Upper lobe of right lung (tissue), 1 donor: ENCODE measurements at regions not wholly inside any gene's neighbourhood (a gene's known extent, or its start where the extent isn't known, plus 50 kb on each side); places are given as distances from the start of the nearest gene placed in this dataset.
A peak's percentile ranks its signal among the peaks of the same experiment; 100 is the strongest.
"Not testable (repeated sequence)": the region's sequence is repeated elsewhere in the genome, so short reads cannot be mapped to it uniquely, and the experiment has no call there.

ENCODE experiments used
- ATAC-seq: fragments of 200-7000 bp; cut with Tn5 transposase; one replicate; pipeline ENCODE4 v1.9.1; 2020; ENCODE audit warnings: mild to moderate bottlenecking, moderate library complexity
- DNase-seq: peaks from one replicate; pipeline ENCODE4 v3.0.0-alpha.2; 2020
- H3K27ac ChIP-seq: fragments of 200-600 bp; one replicate; pipeline ENCODE4 v1.8.0; 2022
- H3K27me3 ChIP-seq: fragments of 200-600 bp; one replicate; pipeline ENCODE4 v1.8.0; 2022; ENCODE audit warnings: mild to moderate bottlenecking
- H3K36me3 ChIP-seq: fragments of 200-600 bp; one replicate; pipeline ENCODE4 v1.8.0; 2022
- H3K4me1 ChIP-seq: fragments of 200-600 bp; one replicate; pipeline ENCODE4 v1.8.0; 2022
- H3K4me3 ChIP-seq: fragments of 200-600 bp; one replicate; pipeline ENCODE4 v1.8.0; 2022; ENCODE audit warnings: mild to moderate bottlenecking
- H3K9me3 ChIP-seq: fragments of 200-600 bp; one replicate; pipeline ENCODE4 v1.8.0; 2022
- CTCF ChIP-seq: fragments of 200-600 bp; IDR thresholded peaks from one replicate; pipeline ENCODE4 v1.8.0; 2022; ENCODE audit warnings: antibody characterized with exemption
- intact Hi-C: fragments of 100-400 bp; cut with DNase I; formaldehyde crosslinking; loops from one replicate; pipeline ENCODE4 v1.11.0; 2022
- donor health status: DM: no; HTN: yes; CAD: no; lungs with severe emphysema.

DNA sequence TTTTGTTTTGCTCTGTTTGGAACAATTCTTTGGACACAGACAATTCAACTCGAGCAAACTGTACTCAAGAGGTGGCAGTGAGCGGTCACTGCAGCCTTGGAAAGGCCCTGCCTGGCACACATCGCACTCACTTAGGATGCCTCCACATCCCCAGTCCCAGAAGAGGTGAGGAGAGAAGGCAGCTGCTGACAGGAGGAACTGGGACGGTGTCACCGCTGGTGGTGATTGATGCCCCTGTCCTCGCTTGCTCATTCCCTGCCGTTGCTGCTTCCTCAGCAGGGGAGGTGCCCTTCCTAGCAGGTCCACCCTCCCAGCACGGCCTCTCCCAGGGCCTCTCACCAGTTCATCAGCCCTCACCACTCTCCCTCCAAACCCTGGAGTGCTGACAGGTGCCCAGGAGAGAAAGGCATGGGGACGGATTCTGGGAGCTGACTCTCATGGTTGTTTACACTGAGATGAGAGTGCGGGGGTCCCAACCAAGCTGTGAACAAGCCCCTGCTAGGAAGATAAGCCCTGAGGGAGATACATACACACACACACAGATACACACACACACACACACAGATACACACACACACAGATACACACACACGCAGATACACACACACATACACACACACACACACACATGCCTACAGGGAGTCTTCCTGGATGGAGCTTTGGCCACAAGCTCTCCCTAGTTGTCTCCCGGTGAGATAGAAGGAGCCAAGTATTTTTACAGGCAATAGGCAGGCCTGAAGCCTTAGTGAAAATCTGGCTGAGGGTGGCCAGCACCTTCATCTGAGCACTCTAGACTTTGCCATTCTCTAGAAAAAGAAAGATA, 101.1 kb downstream of the CDC7 start:
- DNase-seq: no peak
- Histone ChIP-seq H3K9me3 (no peaks in the 10 kb centered on the region), H3K4me3 (no peak overlapping the region), H3K4me1 (no peaks in the 10 kb centered on the region), H3K27ac (no peak overlapping the region), H3K36me3 (no peaks in the 10 kb centered on the region), H3K27me3 (no peaks in the 10 kb centered on the region)
- intact Hi-C loops: no loop called here
- TF ChIP-seq CTCF: no peak
- ATAC-seq: peak; percentile 31

- H3K4me3 ChIP-seq: no peak overlapping the region
- DNase-seq: no peak
- H3K9me3 ChIP-seq: no peaks in the 10 kb centered on the region
- no peaks in the 10 kb centered on the region for H3K27me3 ChIP-seq
- no peak for ATAC-seq
- no peaks in the 10 kb centered on the region for H3K36me3 ChIP-seq
- no peaks in the 10 kb centered on the region for H3K4me1 ChIP-seq
- no peak for TF ChIP-seq CTCF
- intact Hi-C loops: no loop called here
- no peak overlapping the region for H3K27ac ChIP-seq
Observed at GRCh38 chr1:91603409-91603808, 102.8 kb downstream of the CDC7 start.

DNA sequence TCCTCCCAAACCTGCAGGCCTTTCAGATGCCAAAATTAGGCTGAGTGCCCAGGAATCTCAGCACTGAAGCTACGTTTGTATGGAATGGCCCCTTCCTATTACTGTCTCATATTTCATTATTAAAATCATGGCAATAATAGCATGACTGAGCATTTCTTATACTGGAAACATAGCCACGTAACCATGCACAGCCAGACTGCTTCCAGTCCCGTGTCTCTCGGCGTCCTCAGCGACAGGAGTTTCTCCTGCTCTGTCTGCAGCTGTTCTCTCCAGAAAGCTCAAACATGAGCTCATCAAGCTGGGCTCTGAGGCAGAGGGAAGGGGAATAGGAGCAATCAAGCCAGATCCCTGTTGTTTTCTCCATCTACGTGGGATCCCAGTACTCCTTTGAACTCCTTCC, 104.0 kb downstream of the CDC7 start:
- Histone ChIP-seq H3K36me3 (no peaks in the 10 kb centered on the region), H3K27ac (no peak overlapping the region), H3K9me3 (no peaks in the 10 kb centered on the region), H3K27me3 (no peaks in the 10 kb centered on the region), H3K4me1 (no peaks in the 10 kb centered on the region), H3K4me3 (no peak overlapping the region)
- DNase-seq (no peak), ATAC-seq (no peak)
- intact Hi-C loops: no loop called here
- TF ChIP-seq CTCF: no peak

DNA sequence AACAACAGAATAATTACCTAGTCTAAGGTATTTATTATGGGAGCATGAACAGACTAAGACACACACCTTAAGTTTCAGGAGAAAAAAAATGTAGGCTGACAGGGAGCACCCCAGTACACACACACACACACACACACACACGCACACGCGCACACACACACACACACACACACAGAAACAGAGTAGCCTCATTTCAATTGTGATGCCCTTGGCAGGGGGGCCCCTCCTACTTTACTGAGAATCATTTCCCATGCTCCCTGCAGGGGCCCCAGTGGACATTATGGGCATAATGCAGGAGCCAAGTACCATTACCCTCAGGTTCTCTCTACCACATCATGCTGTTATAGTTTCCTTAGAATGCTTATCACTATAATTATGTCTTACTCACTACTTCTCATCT, 104.9 kb downstream of the CDC7 start:
- no peak overlapping the region for H3K4me3 ChIP-seq
- ATAC-seq (no peak), DNase-seq (no peak)
- H3K9me3 ChIP-seq: no peaks in the 10 kb centered on the region
- H3K4me1 ChIP-seq: no peaks in the 10 kb centered on the region
- H3K36me3 ChIP-seq: no peaks in the 10 kb centered on the region
- no peak for TF ChIP-seq CTCF
- H3K27ac ChIP-seq: no peak overlapping the region
- no peaks in the 10 kb centered on the region for H3K27me3 ChIP-seq
- intact Hi-C loops: no loop called here

DNA sequence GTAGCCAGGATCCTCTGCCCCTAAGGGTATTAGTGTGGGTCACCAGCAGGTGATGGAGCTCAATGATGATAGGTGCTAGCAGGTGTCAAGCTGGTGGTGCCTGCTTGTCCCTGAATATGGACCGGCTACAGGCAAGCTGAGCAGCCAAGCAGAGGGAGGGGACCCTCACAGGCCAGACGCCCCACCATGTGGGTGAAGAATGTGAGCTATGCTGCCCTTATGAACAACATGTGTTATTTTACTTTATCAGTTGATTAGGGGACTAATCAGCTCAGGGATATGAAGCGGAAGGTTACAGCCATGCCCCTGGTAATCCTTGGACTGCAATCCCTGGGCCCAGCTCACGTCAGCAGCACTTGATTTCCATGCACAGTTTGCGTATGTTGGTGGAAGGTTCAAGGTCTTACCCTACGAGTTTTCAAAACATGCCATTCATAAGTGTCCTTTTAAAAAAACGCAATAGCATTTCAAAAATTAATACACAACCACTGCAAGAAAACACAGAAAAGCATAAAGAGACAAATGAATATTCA, 106.0 kb downstream of the CDC7 start:
- intact Hi-C loops: no loop called here
- Histone ChIP-seq H3K4me1 (no peaks in the 10 kb centered on the region), H3K27ac (no peak overlapping the region), H3K36me3 (no peaks in the 10 kb centered on the region), H3K27me3 (no peaks in the 10 kb centered on the region), H3K4me3 (no peak overlapping the region), H3K9me3 (no peaks in the 10 kb centered on the region)
- no peak for ATAC-seq
- no peak for TF ChIP-seq CTCF
- DNase-seq: no peak

DNA sequence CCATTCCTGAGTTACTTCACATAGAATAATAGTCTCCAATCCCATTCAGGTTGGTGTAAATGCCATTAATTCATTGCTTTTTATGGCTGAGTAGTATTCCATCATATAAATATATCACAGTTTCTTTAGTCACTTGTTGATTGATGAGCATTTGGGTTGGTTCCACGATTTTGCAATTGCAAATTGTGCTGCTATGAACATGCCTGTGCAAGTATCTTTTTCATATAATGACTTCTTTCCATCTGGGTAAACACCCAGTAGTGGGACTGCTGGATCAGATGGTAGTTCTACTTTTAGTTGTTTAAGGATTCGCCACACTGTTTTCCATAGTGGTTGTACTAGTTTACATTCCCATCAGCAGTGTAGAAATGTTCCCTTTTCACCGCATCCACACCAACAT, 107.0 kb downstream of the CDC7 start:
- H3K27ac ChIP-seq, H3K4me1 ChIP-seq, H3K4me3 ChIP-seq, DNase-seq, ATAC-seq, H3K27me3 ChIP-seq, intact Hi-C loops, H3K36me3 ChIP-seq, H3K9me3 ChIP-seq: not testable (repeated sequence)
